Ramos (cell line): ENCODE measurements at regions not wholly inside any gene's neighbourhood (a gene's known extent, or its start where the extent isn't known, plus 50 kb on each side); places are given as distances from the start of the nearest gene placed in this dataset.

ENCODE experiments used
- in situ Hi-C: fragments of 300-500 bp; cut with MboI; formaldehyde crosslinking; loops from one replicate; pipeline ENCODE4 v1.14.3; 2022; ENCODE audit warnings: low sequenced_read_pairs; ENCODE audit not compliant: unreplicated experiment

DNA sequence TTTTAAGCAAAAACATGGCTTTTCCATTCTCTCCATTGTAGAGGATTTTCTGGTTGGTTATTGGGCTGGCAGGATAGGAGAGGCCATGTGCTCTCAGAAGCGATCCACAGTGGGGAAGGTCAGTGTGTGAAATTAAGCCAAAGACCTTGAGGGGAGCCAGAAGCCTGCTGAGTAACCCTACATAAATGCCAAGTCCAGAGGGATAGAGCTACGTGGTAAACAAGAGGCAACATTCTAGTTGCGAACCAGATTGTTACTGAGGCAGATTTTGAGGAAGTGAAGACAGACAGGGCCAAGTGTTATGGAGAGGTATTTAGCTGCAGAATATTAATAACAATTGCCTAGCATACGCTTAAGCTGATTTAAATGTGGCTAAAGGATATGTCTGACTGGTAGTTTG, 592.8 kb upstream of the GBE1 start:
- in situ Hi-C loops, result no loop called here

DNA sequence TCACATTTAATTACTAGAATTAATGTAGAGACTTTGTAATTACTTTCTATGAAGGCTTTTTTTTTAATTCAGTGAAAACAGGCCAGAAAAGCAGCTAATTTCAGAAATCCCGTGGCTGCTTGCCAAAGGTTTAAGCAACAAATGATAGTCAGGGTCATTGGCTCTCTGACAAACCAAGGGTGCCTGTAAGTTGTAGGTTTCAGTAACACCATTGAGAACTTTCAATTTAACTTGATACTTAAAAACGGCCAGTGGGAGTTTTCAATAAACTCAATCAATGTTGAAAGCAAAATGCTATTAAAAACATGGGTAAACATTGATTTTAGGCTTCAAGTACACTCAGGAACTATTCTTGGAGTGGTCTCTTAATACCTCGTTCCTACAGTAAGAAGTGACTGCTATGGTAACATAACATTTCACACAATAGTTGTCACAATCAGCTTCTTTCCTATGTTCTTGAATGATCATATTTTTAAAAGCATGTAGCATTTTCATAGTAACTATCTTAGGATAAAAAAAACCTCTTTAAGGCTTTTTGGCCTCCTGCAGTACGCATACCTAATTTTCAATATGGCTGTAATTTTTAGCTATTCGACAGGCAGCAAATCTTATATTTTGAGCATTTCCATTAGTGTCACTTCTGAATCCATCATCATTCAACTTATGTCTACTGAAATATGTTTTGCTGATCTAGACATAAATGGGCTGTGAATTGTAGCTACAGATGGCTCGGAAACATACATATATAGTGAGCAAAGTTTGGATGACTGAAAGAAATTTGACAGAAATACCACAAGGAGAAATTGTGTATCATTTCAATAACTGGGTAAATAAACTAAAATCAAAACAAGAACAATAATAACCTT, 592.1 kb upstream of the GBE1 start:
- in situ Hi-C loops, result no loop called here

DNA sequence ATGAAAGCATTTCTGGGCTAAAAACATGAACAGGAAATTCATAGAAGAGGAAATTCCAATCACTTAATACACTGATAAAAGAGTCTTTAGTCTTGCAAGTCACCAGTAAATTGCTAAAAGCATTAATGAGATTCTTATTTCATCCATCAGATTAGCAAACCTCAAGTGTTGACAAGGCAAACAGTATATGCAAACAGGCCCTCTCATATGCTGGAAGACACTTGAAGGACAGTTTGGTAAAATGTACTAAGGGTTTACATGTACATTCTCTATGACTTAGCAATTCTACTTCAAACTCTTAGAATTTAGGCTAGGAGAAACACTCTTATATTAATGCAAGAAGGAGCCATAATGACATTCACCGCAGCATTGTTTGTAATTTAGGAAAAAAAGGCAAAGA, 586.1 kb upstream of the GBE1 start:
- in situ Hi-C loops, result no loop called here

DNA sequence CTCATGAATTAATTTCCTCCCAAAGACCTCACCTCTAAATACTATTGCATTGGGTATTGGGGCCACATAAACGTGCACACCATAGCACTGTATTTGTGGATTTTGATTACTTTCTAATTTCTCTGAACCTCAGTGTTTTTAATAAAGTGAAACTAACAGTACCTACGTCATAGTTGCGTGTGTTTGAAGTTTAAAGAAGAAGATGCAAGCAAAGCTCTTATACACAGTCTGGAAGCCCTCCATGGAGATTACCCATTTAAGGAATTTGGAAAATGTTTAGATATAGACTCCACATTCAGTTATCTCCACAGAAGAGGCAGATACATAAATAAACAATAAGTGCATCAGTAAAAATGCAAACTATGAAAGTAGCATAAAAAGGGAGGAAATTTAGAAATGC, 581.1 kb upstream of the GBE1 start:
- in situ Hi-C loops, result no loop called here

DNA sequence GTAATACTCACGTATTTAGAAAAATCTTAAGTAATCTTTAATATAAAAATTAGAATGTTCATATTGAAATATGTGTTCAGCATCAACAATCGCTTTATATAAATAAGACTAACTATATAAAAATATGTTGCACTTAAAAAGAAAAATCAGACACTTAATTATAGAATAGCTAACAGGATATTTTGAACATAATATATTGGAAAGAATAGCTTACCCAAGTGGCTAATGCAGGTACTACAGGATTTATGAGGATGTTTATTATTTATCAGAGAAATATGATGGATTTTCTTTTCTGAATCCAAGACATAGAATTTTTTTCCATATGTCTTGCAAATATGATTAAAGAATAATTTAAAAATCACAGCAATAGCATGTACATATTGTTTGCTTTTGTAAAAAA, 567.9 kb upstream of the GBE1 start:
- in situ Hi-C loops, result no loop called here

DNA sequence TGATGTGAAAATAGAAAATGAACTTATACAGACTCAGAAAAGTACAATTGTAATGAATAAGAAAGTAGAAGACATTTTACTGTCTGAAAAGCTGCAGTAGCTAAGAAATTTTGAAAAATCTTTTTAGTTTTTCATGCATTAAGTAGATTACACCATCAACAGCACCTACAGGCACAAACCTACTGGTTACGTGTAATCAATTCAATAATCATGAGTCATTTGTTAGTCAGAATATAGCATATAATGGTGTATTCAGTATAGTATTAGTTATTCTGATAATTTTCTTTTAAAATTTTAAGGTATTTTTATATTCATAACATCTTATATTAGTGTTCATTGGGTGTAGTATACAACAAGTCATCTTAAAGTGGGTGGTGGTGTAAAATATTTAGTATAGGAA, 550.5 kb upstream of the GBE1 start:
- in situ Hi-C loops, result no loop called here

DNA sequence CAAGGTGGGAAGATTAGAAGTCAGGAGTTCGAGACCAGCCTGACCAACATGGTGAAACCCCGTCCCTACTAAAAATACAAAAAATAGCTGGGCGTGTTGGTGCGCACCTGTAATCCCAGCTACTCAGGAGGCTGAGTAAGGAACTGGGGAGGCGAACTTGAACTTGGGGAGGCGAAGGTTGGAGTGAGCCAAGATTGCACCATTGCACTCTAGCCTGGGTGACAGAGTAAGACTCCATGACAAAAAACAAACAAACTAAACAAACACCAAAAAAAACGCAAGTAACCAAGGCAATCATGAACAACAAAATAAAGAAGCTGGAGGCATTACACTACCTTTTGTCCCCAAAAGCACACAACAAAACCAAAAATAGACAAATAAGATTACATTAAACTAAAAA, 547.3 kb upstream of the GBE1 start:
- in situ Hi-C loops, result no loop called here

DNA sequence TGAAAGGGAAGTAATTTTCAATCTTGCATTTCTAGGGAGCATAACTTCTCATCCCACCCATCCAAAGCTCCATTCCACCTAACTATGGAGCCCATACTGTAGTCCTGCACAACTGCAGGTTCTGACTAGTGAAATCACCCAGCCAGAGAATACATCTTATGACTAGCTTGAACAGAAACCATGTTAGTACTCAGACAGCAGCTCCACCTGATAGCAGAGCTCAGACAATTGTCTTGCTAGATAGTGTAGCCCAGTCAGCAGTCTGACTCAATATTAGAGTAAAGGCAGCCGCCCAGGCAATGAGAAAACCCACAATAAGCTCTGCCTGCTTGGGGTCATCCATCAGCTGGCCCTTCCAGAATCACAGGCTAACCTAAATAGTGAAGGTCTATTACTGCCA, 544.7 kb upstream of the GBE1 start:
- in situ Hi-C loops, result no loop called here

DNA sequence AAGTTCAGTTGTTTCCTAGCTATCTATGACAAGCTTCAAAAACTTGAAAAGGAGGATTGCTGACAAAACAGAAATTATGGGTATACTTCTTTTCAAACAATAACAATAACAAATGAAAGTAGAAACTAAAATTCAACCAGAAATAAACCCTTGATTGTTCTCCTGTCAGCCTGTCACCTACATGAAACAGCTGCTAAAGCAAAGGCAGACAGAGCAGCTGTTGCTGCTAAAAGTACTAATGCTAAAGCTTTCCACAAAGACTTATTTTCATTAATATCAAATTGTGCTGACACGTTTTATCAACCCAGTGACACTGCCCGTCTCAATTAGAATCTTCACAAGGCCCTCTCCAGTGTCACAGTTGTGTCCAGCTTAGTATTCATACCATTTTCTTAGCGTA, 533.2 kb upstream of the GBE1 start:
- in situ Hi-C loops, result no loop called here

DNA sequence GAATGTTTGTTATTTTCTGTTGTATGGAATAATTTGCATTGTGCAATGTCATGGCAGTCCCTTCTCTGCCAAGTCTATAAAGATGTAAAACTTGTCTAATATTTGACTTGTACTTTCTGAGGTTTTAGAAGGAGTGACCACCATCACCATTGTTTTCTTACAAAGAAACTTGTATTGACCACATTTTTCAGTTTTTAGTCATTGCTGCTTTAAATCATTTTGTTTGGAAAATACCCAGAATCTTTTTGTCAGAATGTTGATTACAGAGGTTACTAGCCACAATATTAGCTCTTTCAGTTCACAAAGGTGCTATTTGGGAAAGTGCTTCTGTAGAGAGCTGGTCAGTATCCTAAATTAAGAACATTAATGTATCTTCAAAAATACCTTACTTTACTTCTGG, 532.4 kb upstream of the GBE1 start:
- in situ Hi-C loops, result no loop called here

DNA sequence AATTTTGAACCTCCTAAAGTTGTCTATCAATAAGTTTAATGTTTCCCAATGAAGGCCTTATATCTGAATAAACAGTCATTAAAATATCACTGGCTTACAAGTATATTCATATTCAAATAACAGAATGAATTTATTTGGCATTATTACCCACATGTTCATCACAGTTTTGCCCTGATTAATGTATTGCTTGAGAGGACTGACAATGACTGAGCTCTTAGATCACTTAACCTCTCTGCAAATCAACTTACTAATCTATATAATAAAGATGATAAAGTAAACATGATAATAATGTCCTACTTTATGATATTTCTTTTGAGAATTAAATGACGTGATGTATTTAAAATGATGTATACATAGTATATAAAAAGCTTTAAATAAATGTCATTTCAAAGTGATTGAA, 532.0 kb upstream of the GBE1 start:
- in situ Hi-C loops, result no loop called here

DNA sequence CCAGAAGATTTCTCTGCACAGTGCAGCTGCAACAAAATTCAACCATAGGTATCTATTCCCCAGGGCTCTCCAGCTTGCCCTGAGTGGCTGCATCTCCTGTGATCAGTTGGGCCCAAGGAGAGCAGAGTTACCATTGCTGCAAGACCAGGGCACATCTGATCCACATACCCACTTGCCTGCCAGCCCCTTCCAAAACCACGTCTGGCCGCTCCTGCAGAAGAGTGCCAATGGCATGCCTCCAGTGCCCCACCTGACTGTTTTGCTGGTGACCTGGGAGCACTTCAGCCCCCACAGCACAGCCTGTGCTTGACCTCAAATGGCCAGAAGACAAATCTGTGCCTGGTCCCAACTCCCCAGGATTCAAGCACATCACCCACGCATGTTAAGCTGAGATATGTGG, 526.1 kb upstream of the GBE1 start:
- in situ Hi-C loops, result no loop called here

DNA sequence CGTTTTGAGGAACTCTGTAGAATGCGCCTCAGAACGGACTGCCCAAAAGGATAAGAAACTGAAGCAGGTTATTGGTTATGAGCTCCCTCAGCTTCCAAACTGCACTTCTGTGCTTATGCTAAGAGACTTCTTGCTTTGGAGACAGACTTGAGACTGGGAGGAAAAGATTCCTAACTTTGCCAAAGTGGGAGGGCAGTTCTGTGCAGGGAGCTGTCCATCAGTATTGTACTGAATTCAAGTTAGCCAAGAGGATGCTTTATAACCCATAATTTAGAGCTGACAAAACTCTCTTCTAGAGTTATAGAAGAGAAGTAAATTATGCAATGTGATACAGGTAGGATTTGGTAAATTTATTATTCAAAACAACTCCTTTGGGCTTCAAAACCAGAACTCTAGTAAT, 519.8 kb upstream of the GBE1 start:
- in situ Hi-C loops, result no loop called here

DNA sequence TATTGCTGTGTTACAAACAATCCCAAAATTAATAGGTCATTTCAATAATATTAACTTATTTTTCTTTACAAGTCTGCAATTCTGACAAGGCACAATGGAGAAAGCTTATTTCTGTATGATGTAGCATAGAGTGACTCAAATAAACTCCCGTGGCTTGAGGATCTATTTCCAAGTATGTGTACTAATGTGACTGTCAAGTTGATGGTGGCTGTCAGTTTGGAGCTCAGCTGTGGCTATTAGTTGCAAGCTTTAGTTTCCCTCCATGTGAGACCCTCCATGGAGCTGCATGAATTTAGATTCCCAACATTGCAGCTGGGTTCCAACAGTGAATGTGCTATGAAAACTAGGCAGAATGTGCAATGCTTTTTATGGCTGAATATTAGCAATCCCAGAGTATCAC, 515.5 kb upstream of the GBE1 start:
- in situ Hi-C loops, result no loop called here

DNA sequence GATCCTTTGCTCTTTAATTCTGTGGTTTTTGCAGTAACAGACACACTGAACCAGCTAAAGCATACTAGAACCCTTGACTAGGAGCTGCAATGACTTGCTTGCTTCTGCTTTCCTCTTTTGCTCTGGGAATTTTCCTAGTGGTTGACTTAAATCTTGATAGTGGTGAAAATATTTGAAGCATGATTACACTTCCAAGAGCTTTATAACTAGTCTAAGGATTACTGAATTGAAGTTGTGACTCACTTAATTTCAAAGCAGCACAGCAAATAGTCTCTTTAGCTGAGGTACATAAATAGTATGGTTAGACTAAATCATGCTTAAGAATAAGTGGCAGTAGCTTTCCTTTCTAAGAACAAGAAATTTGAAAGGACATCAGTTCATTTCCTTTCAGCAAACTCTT, 513.5 kb upstream of the GBE1 start:
- in situ Hi-C loops, result no loop called here

DNA sequence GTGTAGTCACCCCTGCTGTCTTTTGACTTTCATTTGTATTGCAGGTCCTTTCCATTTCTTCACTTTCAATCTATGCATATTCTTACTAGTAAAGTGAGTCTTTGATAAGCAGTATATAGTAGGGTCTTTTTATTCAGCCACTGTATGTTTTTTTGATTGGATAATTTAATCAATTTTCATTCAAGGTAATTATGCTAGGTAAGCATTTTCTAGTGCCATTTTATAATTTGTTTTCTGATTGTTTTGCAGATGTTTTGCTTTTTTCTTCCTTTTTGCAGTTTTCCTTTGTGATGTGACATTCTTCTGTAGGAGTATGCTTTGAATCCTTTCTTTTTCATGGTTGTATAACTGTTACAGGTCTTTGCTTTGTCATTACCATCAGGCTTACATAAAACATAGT, 504.3 kb upstream of the GBE1 start:
- in situ Hi-C loops, result no loop called here

DNA sequence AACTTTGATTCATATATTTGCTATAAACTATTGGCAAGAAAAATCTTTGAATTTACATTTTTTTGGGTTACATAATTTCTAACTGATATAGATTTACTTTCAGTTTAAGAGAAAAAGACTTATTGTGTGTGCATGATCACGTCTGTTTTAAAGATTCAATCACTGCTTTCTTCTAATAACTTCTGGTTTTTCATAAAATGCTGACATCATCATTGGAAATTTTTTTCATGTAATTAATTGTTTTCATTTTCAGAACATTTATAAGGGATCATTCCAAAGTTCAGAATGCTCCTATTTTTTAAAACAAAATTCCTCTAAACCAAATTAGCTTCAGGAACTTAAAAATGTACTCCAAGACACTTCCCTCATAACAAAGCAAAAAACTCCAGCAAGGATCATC, 500.7 kb upstream of the GBE1 start:
- in situ Hi-C loops, result no loop called here

DNA sequence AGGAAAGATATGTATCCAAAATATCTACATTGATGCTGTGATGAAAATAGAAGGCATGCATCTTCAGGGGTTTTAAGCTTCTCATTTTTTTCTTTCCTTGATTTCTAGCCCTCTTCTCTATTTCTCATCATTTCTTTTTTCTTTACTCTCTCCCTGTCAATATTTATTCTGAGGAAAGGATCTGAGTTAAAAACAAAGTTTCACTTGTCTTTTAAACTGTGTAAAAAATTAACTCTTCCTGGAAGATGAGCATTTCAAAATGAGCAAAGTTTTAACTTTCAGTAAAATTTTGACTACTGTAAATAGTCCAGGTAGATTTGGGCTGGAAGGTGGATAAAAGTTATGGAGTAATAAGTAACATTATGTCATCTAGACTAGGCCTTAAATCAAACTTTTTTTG, 500.2 kb upstream of the GBE1 start:
- in situ Hi-C loops, result no loop called here

DNA sequence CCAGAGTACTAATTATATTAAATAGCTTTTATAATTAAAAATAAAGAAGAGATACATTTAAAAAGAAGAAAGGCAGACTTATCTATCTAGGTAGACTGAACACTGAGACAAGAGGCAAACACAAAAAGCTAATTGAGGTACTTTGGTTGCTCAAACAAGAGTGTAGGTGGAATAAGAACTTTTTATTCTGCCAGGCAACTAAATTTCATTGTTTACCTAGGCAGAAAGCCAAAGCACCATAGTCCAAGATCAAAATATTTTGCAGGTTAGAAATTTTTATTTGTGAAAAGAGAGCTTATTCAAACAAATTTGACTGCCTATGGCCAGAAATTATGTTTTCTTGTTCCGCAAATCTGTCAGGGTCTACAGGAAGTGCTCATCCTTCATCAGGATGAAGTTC, 499.6 kb upstream of the GBE1 start:
- in situ Hi-C loops, result no loop called here

DNA sequence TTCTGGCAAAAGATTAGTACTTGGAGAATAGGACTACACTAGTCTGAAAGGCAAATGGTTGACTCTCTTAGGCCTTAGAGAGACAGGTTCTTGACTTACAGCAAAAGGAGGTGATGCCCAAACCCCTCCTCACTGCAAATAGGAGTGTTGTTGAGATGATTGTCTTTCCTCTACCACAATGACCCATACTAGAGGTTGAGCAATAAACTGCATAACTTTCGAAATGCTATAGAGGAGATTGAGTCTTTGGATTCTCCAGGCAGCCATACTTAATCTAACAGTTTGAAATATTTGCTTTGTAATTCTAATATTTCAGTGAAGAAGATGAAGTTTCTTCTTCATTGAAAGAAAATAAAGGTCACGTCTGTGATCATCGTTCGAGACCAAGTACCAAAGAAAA, 498.5 kb upstream of the GBE1 start:
- in situ Hi-C loops, result no loop called here

DNA sequence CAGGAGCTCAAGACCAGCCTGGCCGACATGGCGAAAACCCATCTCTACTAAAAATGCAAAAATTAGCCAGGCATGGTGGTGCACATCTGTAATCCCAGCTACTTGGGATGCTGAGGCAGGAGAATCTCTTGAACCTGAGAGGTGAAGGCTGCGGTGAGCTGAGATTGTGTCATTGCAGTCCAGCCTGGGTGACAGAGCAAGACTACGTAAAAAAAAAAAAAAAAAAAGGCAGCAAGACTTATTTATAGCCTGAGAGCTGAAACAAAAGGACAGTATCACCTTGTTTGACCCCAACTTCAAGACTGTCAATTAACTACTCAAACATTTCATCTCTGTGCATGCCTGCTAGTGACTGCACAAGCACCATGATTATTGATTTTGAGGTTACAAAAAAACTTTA, 478.9 kb upstream of the GBE1 start:
- in situ Hi-C loops, result no loop called here

DNA sequence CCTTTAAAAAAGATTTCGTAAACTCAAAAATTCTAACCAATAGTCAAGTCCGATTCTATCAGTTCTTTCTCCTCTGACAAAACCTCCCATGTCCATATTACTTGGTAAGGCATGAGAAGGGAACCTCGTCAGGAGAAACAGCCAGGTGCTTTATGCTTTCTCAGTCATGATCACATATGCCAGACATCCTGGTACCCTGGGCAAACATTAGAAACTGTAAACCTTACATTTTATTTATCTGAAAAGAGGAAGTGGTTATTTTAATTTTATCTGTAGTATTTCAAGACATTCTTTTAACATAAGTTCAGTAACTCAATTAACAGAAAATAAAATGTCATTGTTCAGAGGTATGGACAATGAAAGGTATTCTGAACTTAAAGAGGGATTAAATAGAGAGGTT, 474.8 kb upstream of the GBE1 start:
- in situ Hi-C loops, result no loop called here

DNA sequence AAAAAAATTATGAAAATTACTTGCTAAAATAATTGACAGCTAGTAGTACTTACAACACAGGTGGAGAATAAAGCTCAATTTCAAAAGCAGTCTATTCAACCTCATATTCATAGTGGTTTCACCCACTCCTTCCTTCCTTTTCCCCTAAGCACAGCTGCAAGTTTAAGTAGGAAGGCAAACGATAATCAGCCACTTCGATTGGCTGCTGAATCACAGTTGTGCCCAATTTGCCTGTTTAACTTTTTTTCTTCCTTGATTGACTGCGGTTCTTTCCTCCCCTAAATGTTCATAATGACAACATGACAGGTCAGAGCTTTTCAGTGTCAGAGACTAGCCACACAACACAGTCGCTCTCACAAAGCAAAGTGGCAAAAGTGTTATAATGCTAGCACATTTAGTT, 468.0 kb upstream of the GBE1 start:
- in situ Hi-C loops, result no loop called here
